ENCODE measurements at regions not wholly inside any gene's neighbourhood (a gene's known extent, or its start where the extent isn't known, plus 50 kb on each side); places are given as distances from the start of the nearest gene placed in this dataset.
A peak's percentile ranks its signal among the peaks of the same experiment; 100 is the strongest.

- no peak for DNase-seq (ENCODE audit: low read depth in 2 of 2)
Measured at GRCh38 chr12:65623507-65623906, 200.8 kb upstream of the HMGA2 start.

GRCh38 chr12:65624554-65625086, 199.7 kb upstream of the HMGA2 start:
- no peak for DNase-seq (ENCODE audit: low read depth in 2 of 2)

GRCh38 chr12:65628061-65628460, 196.2 kb upstream of the HMGA2 start:
- DNase-seq (ENCODE audit: low read depth in 2 of 2) = no peak

- no peak for DNase-seq (ENCODE audit: low read depth in 2 of 2)
Measured at GRCh38 chr12:65630555-65630954, 193.7 kb upstream of the HMGA2 start.

GRCh38 chr12:65631621-65632111, 192.6 kb upstream of the HMGA2 start:
- peak; percentile 95 to 96 for DNase-seq (ENCODE audit: low read depth in 2 of 2)

GRCh38 chr12:65632131-65632855, 192.0 kb upstream of the HMGA2 start:
- no peak for DNase-seq (ENCODE audit: low read depth in 2 of 2)

GRCh38 chr12:65634061-65634460, 190.2 kb upstream of the HMGA2 start:
- no peak for DNase-seq (ENCODE audit: low read depth in 2 of 2)

GRCh38 chr12:65634626-65635331, 189.5 kb upstream of the HMGA2 start:
- no peak for DNase-seq (ENCODE audit: low read depth in 2 of 2)

GRCh38 chr12:65636436-65636835, 187.8 kb upstream of the HMGA2 start:
- no peak for DNase-seq (ENCODE audit: low read depth in 2 of 2)

- no peak for DNase-seq (ENCODE audit: low read depth in 2 of 2)
Measured at GRCh38 chr12:65637150-65637549, 187.1 kb upstream of the HMGA2 start.

- no peak for DNase-seq (ENCODE audit: low read depth in 2 of 2)
Measured at GRCh38 chr12:65637774-65638173, 186.5 kb upstream of the HMGA2 start.

- DNase-seq (ENCODE audit: low read depth in 2 of 2) = no peak
Measured at GRCh38 chr12:65638324-65638723, 186.0 kb upstream of the HMGA2 start.

GRCh38 chr12:65640489-65640901, 183.8 kb upstream of the HMGA2 start:
- DNase-seq (ENCODE audit: low read depth in 2 of 2) = peak in 1 of 2 experiments; percentile 43

GRCh38 chr12:65642061-65642661, 182.1 kb upstream of the HMGA2 start:
- no peak for DNase-seq (ENCODE audit: low read depth in 2 of 2)

- DNase-seq (ENCODE audit: low read depth in 2 of 2) = no peak
Measured at GRCh38 chr12:65643171-65643570, 181.1 kb upstream of the HMGA2 start.

GRCh38 chr12:65643595-65644386, 180.5 kb upstream of the HMGA2 start:
- no peak for DNase-seq (ENCODE audit: low read depth in 2 of 2)

GRCh38 chr12:65646127-65646643, 178.1 kb upstream of the HMGA2 start:
- no peak for DNase-seq (ENCODE audit: low read depth in 2 of 2)

- no peak for DNase-seq (ENCODE audit: low read depth in 2 of 2)
Measured at GRCh38 chr12:65647074-65647473, 177.2 kb upstream of the HMGA2 start.

GRCh38 chr12:65648461-65648860, 175.8 kb upstream of the HMGA2 start:
- no peak for DNase-seq (ENCODE audit: low read depth in 2 of 2)

- DNase-seq (ENCODE audit: low read depth in 2 of 2) = peak; percentile 91 to 94
Measured at GRCh38 chr12:65649126-65649525, 175.2 kb upstream of the HMGA2 start.

- no peak for DNase-seq (ENCODE audit: low read depth in 2 of 2)
Measured at GRCh38 chr12:65651060-65651459, 173.2 kb upstream of the HMGA2 start.

Measured in fibroblast of skin of left biceps (primary cell).